ENCODE measurements at regions not wholly inside any gene's neighbourhood (a gene's known extent, or its start where the extent isn't known, plus 50 kb on each side); places are given as distances from the start of the nearest gene placed in this dataset.
A peak's percentile ranks its signal among the peaks of the same experiment; 100 is the strongest.
"Not testable (repeated sequence)": the region's sequence is repeated elsewhere in the genome, so short reads cannot be mapped to it uniquely, and the experiment has no call there.

GRCh38 chr13:59352600-59352999 is 811.1 kb downstream of the DIAPH3 start:
- DNase-seq (ENCODE audit: low read depth in 2 of 2): no peak

DNA sequence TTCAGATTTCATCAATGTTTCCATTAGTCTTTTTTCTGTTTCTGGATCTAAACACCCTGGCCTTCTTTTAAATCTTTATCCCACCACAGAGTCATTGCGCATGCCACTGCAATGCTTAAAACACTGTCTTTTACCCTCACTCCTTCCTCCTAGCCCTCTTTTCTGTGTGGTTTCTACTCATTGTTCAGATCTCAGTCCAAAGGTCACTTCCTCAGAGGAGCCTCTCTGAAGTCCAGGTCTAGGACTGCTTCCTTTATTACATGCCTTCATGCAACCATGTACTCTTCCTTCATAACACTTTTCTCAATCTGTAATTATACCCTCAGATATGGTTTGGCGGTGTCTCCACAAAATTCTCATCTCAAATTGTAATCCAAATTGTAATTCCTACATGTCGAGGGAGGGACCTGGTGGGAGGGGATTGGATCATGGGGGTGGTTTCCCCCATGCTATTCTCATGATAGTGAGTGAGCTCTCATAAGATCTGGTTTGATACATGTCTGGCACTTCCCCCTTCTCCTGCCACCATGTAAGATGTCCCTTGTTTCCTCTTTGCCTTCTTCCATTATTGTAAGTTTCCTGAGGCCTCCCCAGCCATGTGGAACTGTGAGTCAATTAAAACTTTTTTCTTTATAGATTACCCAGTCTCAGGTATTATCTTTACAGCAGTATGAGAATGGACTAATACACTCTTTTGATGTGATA is 808.9 kb downstream of the DIAPH3 start:
- DNase-seq (ENCODE audit: low read depth in 2 of 2): no peak

DNA sequence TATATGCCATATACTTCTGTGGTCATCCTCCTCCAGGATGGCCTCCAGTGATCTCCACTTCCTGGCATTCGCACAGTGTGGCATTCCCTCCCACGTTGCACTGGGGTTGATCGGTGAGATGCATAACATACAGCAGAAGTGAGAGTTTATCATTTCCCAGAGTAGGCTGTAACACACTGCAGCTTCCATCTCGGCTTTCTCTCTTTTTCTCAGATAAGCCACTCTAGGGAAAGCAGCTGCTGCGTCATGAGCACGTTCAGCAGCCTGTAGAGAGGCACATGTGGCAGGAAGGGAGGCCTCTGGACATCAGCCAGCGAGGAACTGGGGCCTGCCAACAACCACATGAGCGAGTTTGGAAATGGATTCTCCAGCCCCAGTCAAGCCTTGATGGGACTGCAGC is 807.1 kb downstream of the DIAPH3 start:
- no peak for DNase-seq (ENCODE audit: low read depth in 2 of 2)

- no peak for DNase-seq (ENCODE audit: low read depth in 2 of 2)
These were observed 805.7 kb downstream of the DIAPH3 start for GRCh38 chr13:59358014-59358413.

DNA sequence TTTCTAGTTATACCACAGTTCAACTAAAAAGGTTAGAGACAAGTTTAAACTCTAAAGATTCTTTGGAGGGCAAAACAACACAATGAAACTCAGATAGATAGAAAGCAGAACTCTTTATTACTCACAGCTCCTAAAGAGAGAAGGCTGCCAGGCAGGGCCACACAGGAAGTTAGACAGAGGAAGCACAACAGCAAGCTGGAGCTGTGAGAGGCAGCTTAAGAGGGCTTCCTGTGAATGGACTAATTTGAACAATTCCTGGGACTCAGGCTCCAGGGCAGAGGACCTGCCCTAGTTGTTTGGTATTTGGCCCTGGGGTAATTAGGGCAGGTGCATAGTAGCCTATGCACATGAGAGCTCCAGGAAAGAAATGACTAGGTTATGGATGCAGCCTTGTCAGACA is 803.6 kb downstream of the DIAPH3 start:
- DNase-seq (ENCODE audit: low read depth in 2 of 2): no peak

DNA sequence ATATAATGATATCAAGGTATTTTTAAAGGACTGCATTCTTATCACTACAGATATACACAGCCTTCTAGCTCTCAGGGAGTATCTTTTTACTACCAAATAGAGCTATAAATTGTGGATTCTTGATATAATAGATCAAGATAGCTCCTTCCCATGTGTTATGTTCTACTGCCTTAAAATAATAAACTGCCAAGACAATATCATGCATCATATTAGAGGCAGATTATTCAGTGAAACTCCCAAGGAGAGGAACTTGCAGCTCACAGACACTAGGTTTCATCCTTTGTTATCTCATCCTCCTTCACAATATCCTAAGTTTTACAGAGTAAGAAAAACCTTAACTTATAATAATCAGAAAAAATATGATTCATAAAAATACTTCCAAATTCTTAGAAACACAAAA is 802.8 kb downstream of the DIAPH3 start:
- no peak for DNase-seq (ENCODE audit: low read depth in 2 of 2)

GRCh38 chr13:59363313-59363712 is 800.4 kb downstream of the DIAPH3 start:
- no peak for DNase-seq (ENCODE audit: low read depth in 2 of 2)

DNA sequence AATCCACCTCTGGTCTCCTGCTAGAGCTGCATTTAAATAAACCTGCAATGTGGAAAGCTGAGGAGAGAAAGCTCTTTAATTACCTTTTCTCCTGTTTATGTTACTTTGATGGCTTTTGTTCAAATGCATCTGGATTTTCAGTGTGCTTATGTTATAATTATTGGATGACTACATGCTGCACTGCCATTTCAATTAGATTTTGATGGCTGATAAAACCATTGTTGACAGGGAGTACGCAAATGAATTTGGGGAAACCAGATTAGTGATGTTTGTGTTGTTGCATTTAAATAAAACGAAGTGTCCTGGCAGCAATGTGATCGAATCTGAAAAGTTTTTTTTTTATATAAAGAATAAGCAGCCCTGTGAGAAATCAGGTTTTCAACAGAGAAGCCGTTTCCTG is 799.8 kb downstream of the DIAPH3 start:
- no peak for DNase-seq (ENCODE audit: low read depth in 2 of 2)

- DNase-seq (ENCODE audit: low read depth in 2 of 2): no peak
These were observed 799.1 kb downstream of the DIAPH3 start for GRCh38 chr13:59364641-59365085.

DNA sequence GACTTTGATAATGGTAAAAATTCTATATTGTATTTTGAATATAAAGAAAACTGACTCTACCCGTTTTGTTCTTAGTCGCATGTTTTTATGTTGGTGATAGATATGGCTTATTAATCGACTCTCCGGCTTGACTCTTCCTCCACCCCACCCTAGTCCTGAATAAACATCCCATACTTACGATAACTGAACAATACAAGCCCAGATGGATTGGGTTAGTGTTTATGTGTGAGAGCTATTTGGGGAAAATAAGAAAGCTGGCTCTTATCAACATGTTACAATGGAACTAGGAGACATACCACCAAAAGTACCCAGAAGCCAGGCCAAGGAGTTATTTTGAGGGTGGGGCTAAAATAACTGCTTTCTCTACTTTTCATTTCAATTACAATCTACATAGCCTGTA is 796.3 kb downstream of the DIAPH3 start:
- DNase-seq (ENCODE audit: low read depth in 2 of 2): no peak

- no peak for DNase-seq (ENCODE audit: low read depth in 2 of 2)
These were observed 795.8 kb downstream of the DIAPH3 start for GRCh38 chr13:59367904-59368303.

DNA sequence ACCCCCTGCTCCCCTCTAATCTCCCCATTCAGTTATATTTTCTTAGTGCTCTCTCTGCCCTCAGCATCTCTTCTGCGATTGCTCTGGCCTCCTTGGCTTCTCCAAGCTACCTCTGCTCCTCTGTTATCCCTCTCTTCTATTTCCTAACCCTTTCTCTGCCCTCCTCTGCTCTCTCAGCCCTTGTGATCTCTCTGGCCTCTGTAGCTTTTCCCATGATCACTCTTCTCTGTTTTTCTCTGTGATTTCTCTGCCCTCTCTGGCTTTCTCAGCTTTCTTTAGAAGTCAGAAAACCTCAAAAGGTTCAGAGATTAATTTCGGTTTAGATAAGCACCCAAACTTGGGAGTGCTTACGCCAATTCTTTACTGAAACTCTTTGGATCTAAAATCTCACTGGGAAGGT is 795.0 kb downstream of the DIAPH3 start:
- DNase-seq (ENCODE audit: low read depth in 2 of 2): no peak

- DNase-seq (ENCODE audit: low read depth in 2 of 2): no peak
These were observed 792.5 kb downstream of the DIAPH3 start for GRCh38 chr13:59371229-59371628.

DNA sequence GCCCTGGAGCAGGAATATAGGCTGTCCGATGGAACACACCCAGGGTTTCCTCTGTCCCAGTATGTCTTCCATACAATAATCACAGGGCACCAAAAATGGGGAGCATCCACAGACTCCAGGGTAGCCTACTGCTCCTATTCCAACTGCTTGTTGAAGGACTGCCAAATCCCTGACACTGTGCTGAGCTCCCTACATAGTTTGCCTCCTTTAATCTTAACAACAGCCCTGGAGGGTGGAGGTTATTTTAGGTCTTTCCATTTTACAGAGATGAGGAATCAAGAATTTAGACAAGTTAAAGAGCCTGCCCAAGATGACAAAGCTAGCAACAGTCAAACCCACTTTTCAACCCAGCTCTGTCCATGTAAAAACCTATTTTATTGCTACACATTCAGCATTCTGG is 790.4 kb downstream of the DIAPH3 start:
- no peak for DNase-seq (ENCODE audit: low read depth in 2 of 2)

DNA sequence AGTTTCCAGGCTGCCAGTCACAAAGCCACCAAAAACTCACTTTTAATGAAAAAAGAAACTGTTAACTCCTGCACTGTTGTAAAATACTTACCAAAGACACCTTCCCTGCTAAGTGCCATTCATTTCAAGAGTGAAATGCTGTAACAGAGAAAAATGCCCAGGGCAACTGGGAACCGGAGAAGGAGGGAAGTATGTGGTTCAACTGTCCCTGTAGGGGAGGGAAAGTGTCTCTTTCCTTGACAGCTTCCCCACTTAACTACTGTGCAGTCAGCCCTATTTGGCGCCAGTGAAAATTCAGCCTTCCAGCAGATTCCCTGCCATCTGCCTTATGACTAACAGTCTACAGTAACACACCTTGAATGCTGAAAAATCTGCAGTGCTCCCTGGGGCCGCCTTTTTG is 789.0 kb downstream of the DIAPH3 start:
- no peak for DNase-seq (ENCODE audit: low read depth in 2 of 2)

DNA sequence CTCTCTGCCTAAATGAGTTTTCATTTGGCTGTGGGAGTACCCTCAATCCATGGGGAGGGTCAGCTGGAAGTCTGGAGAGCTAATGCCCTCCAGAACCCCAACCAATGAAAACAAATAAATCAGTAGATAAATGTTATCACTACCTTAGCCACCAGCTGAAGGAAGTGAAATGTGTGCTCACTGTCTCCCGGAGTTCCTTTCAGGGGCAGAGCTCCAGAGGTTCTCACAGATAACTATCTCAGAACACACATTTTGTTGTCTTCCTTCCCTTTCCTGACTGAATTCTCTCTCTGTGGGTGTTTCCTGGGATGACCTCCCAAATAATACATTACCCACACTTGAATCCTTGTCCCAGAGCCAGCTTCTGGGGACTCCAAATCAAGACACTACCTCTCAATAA is 779.6 kb downstream of the DIAPH3 start:
- DNase-seq (ENCODE audit: low read depth in 2 of 2): no peak

- peak; percentile 20 to 48 for DNase-seq (ENCODE audit: low read depth in 2 of 2)
These were observed 772.0 kb downstream of the DIAPH3 start for GRCh38 chr13:59391696-59392095.

- no peak for DNase-seq (ENCODE audit: low read depth in 2 of 2)
These were observed 771.4 kb downstream of the DIAPH3 start for GRCh38 chr13:59392328-59392727.

GRCh38 chr13:59394496-59394895 is 769.2 kb downstream of the DIAPH3 start:
- DNase-seq (ENCODE audit: low read depth in 2 of 2): no peak

DNA sequence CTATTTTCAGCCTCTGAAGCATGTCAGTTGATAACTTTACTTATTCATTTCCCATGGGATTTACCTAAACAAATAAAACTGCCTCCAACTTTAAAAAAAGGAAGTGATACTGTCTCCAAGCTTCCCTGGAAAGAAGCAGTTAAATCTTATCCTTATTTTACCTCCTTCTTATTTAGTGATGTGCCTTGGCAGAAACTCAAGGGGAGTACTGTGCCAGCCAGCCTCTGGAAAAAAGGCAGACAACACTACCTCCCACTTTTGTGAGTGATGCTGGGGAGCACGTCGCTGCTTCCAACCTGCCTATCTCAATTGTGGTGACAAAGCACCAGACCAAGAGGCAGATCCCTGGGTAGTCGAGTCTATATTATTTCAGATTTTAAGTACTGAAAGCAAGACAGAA is 765.6 kb downstream of the DIAPH3 start:
- no peak for DNase-seq (ENCODE audit: low read depth in 2 of 2)

DNA sequence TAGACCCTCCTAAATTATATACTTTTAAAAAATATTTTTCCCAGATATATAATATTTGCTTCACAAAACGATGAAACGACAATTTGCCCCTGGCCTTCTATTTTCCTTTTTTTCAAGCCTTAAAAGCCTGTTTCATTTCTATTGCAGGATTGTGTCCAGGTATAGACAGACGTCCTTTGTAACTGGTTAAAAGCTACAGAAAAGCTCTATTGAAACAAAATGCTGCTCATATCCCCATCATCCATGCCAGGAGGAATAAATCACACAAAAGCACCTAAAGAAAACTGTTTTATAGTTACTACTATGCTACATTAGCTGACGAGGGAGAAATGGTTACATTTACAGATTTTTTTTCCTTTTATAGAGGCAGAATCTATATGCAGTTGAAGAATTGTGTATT is 765.1 kb downstream of the DIAPH3 start:
- DNase-seq (ENCODE audit: low read depth in 2 of 2): no peak

DNA sequence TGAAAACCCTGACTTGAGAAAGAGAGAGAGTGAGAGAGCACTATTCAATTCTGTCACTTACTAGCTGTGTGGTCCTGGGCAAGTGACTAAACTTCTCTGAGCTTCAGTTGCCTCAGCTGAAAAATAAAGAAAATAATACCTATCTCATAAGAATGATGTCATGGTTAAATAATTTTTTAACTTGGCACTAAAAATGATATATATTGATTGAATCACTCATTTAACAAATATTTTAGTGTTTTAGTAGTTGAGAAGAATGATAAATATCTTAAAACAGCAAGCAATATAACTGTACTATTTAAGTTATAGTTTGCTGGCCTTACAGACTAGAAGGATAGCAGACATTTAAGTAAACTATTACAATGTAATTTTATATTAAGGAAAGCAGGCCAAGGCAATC is 764.2 kb downstream of the DIAPH3 start:
- no peak for DNase-seq (ENCODE audit: low read depth in 2 of 2)

DNA sequence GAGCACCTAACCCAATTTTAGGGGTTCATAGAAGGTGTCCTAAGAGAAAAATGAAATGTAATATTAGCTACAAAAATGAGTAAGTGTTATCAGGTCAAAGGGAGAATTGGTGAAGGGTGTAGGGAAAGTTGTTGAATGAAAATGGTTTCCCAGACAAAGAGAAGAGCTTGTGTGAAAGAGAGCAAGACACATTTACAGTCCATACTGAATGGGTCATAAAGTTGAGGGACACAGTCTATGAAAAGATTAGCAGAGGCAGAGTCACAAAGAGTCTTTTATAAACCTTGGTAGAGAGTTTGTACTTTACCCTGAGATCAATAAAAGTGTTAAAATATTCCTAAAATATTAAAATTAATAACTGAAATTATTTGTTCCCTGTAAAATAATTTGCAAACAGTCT is 759.4 kb downstream of the DIAPH3 start:
- DNase-seq (ENCODE audit: low read depth in 2 of 2): no peak

GRCh38 chr13:59407251-59407650 is 756.5 kb downstream of the DIAPH3 start:
- DNase-seq (ENCODE audit: low read depth in 2 of 2): not testable (repeated sequence)

Measured in stimulated activated CD4-positive, alpha-beta T cell treated with anti-CD3 and anti-CD28 coated beads, Interleukin-15, amount 100 ng/mL, for 48 hours (primary cell).